NCI-H82 (cell line): ENCODE measurements at regions not wholly inside any gene's neighbourhood (a gene's known extent, or its start where the extent isn't known, plus 50 kb on each side); places are given as distances from the start of the nearest gene placed in this dataset.

Experiments used
- DNase-seq: peaks from one replicate; lab custom pipeline; 2025; lab: John Stamatoyannopoulos, UW

- no peak for DNase-seq
Observed at GRCh38 chr6:53974941-53975340, 136.3 kb upstream of the MLIP start.

GRCh38 chr6:53975941-53976615 is 135.2 kb upstream of the MLIP start:
- no peak for DNase-seq

- no peak for DNase-seq
Observed at GRCh38 chr6:53977551-53977950, 133.7 kb upstream of the MLIP start.

- DNase-seq: peak; percentile 74
Observed at GRCh38 chr6:53979468-53980067, 131.7 kb upstream of the MLIP start.

- no peak for DNase-seq
Observed at GRCh38 chr6:53982366-53983050, 128.7 kb upstream of the MLIP start.

GRCh38 chr6:53983301-53983700 is 127.9 kb upstream of the MLIP start:
- no peak for DNase-seq

- no peak for DNase-seq
Observed at GRCh38 chr6:53984163-53984562, 127.1 kb upstream of the MLIP start.

GRCh38 chr6:53984581-53984980 is 126.7 kb upstream of the MLIP start:
- DNase-seq: no peak

- DNase-seq: no peak
Observed at GRCh38 chr6:53985366-53985765, 125.9 kb upstream of the MLIP start.

- peak; percentile 74 for DNase-seq
Observed at GRCh38 chr6:53986165-53986720, 125.0 kb upstream of the MLIP start.

- DNase-seq: peak; percentile 74
Observed at GRCh38 chr6:53986721-53987521, 124.3 kb upstream of the MLIP start.

GRCh38 chr6:53987522-53987888 is 123.7 kb upstream of the MLIP start:
- DNase-seq: peak; percentile 33

GRCh38 chr6:53989504-53989903 is 121.7 kb upstream of the MLIP start:
- no peak for DNase-seq

GRCh38 chr6:53992522-53992921 is 118.7 kb upstream of the MLIP start:
- peak; percentile 47 for DNase-seq

GRCh38 chr6:53994201-53994600 is 117.0 kb upstream of the MLIP start:
- no peak for DNase-seq

GRCh38 chr6:53995935-53996334 is 115.3 kb upstream of the MLIP start:
- no peak for DNase-seq

GRCh38 chr6:53998303-53998702 is 112.9 kb upstream of the MLIP start:
- DNase-seq: no peak

GRCh38 chr6:53999088-53999755 is 112.0 kb upstream of the MLIP start:
- no peak for DNase-seq

GRCh38 chr6:54002116-54002515 is 109.1 kb upstream of the MLIP start:
- DNase-seq: no peak

GRCh38 chr6:54003316-54003715 is 107.9 kb upstream of the MLIP start:
- DNase-seq: no peak

GRCh38 chr6:54008589-54008988 is 102.7 kb upstream of the MLIP start:
- no peak for DNase-seq
